ENCODE measurements at regions not wholly inside any gene's neighbourhood (a gene's known extent, or its start where the extent isn't known, plus 50 kb on each side); places are given as distances from the start of the nearest gene placed in this dataset.
"Not testable (repeated sequence)": the region's sequence is repeated elsewhere in the genome, so short reads cannot be mapped to it uniquely, and the experiment has no call there.

DNA sequence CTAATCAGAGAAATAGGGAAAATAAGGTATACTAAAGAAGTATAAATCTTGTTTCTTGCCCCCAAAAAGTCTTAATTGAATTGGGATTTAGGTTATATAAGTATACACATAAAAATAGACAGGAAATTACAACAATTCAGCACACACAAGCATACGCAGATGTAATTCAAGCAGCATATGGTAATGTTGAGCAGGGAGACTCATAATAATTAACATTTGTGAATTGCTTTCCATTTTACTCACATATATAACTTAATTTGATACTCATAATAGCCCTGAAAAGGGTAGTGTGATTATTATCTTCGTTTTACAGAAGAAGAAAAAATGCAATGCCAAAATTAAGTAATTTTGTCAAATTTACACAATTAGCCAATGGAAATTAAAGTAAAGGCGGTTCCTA lies 313.5 kb upstream of the ECI2 start:
- Histone ChIP-seq H3K27ac (no peak overlapping the region), H3K4me3 (no peak overlapping the region)

DNA sequence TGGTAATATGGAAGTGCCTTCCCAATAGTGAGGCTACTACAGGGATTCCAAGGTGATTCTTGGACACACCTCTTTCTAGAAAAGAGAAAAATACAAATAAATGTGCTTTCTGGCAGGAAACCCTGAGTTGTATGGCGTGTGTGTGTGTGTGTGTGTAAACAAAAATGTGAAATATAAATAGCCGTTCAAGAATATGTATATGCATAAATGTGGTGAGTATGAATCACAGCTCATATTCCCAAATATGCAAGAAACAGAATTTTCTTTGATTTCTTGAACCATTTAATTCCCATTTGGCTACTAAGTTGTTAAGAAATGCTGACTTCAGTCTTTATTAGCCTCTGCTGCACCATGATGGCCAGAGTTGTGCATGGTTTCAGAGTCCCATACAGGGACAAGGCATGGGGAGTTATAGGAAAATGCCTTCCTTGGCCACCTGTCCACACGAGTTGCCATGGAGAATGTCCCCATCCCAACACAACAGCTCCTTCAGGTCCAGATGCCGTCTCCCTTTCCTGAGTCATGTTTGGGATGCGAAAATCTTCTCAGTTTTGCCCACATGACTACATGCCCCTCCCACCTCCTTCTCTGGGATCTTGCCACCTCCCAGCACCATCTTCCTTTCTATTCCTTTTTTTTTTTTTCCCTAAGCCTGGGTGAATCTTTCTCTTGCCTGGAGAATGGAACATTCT lies 312.4 kb upstream of the ECI2 start:
- H3K27ac ChIP-seq = no peak overlapping the region
- no peak overlapping the region for H3K4me3 ChIP-seq

DNA sequence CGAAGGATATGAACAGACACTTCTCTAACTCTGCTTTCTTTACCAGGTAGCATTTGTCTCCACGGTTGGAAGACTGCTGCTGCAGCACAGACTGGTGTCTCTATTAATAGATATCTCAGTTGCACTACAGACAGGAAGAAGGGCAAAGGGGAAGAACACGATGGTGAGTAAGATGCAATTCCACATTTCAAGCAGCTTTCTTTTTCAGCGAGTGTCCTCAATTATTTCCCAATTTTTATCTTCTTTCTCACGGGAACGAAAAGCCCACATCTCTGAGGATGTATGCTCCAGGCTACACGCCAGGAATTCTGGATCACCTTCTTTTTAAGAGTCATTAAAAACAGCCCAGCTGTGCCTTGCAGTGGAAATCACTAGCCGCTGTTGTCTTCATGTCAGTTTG lies 311.6 kb upstream of the ECI2 start:
- no peak overlapping the region for H3K27ac ChIP-seq
- no peak overlapping the region for H3K4me3 ChIP-seq

DNA sequence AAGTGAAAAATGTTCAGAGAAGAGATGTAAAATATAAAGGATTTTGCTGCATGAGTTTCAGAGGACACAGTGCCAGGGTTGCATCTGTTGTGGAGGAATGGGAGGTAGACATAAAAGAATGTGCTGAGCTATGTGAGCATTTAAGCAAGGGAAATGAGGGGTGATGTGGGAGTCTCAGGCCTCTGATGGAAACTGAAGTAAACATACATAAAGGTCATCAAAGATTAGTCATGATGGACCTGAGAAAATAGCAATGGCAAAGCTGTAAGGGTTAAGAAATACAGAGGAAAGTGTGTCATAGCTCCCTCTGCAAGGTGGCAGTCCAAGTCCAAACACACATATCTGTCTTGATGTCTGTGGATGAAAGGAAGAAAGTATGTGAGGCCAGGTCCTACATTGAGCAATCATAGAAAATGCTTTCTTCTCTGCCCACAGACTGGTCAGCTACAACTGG lies 306.6 kb upstream of the ECI2 start:
- Histone ChIP-seq H3K4me3 (no peak overlapping the region), H3K27ac (no peak overlapping the region)

DNA sequence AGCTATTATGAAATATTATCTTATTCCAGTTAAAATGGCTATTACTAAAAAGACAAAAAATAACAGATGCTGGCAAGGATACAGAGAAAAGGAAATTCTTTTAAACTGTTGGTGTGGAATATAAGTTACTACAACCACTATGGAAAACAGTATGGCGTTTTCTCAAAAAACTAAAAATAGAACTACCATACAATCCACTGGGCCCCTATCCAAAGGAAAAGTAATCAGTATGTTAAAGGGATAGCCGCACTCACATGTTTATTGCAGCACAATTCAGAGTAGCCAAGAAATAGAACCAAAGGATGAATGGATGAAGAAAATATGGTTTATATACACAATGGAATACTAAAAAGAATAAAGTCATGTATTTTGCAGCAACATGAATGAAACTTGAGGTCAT lies 303.8 kb upstream of the ECI2 start:
- Histone ChIP-seq H3K27ac (no peak overlapping the region), H3K4me3 (no peak overlapping the region)

DNA sequence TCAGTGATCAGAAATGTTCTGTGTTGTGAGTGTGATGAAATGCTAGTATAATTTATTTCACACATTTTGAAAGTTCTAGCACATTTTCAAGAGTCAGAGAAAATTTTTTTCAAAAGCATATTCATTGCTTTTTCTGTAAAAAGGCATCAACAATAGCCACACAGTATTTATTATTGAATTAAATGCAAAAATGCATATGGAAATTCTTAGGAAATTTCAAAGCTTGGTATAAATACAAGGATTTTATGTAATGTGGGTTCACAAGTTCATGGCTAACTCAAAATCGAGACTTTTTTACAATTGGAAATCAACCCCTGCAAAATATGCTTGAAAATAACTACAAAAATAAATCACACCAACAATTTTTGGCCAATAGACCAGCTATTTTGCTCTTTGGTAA lies 302.0 kb upstream of the ECI2 start:
- H3K27ac ChIP-seq = no peak overlapping the region
- H3K4me3 ChIP-seq = no peak overlapping the region

DNA sequence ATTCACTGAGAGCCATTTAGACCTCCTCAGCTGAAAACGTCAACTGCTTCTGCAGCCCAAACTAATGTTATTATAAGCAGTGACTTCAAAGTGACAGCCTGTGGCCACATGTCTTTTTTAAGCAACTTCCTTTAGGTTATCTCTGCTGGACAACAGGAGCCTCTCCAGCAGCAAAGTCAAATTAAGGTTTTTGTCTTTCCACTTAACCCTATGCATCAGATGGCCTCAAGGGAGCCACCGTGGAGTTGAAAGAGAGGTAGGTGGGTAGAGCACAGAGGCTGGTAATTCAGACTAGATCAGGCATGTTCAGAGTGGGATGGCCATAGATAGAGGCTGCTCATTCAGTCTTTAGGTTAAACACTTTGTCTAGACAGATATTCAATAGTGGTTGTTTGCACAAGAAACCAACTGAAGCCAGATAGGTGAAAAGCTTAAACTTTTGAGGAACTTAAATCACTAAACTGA lies 300.6 kb upstream of the ECI2 start:
- Histone ChIP-seq H3K4me3 (no peak overlapping the region), H3K27ac (no peak overlapping the region)

DNA sequence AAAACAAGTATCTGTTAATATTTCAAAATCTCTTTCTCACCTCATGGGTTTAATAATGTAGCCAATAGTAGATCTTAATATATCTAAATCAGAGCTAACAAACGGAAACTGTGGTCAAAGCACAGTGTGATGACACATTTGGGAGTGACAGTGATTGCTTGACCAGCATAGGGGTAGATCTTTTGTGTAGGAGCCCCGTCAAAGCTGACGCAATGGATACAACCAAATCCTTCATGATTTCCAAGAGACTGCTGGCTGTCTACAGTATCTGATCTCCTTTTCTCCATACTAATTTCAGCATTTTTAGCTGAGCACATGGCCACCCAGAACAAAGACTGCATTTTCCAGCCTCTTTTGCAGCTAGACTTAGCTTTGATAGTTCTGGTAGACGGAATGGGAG lies 299.3 kb upstream of the ECI2 start:
- Histone ChIP-seq H3K4me3 (no peak overlapping the region), H3K27ac (no peak overlapping the region)

DNA sequence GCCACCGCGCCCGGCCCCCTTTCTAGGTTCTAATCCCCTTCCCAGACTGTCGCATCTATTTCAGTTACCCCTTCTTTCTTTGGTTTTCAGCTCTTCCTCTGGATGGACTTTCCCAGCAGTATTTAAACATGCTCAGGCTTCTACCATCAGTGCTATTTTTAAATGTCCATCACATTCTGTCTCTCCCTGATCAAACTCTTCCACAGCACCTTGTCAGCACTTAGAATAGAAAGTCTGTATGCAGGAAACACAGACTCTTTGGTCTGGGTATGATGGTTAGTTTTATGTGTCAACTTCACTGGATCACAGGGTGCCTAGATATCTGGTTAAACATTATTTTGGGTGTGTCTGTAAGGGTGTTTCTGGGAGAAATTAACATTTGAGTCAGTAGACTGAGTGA lies 297.8 kb upstream of the ECI2 start:
- no peak overlapping the region for H3K27ac ChIP-seq

DNA sequence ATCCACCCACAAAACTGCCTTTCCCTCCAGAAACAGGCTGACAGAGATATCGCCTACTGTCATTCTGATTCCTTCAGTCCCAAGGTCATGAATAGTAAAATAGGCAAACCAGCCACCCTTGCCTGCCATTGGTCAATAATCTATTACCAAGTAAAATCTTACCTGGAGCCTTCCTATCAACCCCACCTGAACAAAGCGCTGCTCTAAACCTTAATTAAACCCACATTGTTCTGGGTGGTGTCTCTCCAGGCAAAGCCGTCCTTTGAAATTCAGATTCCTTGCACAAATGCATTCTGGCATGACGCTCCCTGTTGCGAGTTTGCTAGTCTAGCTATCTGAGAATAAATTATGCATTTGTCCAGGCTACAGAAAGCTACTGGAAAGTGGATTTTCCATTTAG lies 291.6 kb upstream of the ECI2 start:
- Histone ChIP-seq H3K4me3 (no peak overlapping the region), H3K27ac (no peak overlapping the region)

More for the DNA sequence above, 297.8 kb upstream of the ECI2 start:
- H3K4me3 ChIP-seq = no peak overlapping the region

DNA sequence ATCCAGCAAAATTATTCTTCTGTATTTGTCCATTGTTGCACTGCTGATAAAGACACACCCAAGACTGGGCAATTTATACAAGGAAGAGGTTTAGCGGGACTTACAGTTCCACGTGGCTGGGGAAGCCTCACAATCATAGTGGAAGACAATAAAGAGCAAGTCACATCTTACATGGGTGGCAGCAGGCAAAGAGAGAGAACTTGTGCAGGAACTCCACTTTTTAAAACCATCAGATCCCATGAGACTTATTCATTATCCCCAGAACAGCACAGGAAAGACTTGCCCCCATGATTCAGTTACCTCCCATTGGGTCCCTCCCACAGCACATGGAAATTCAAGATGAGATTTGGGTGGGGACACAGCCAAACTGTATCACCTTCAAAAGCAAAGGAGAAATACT lies 286.5 kb upstream of the ECI2 start:
- H3K27ac ChIP-seq = no peak overlapping the region
- H3K4me3 ChIP-seq = no peak overlapping the region

DNA sequence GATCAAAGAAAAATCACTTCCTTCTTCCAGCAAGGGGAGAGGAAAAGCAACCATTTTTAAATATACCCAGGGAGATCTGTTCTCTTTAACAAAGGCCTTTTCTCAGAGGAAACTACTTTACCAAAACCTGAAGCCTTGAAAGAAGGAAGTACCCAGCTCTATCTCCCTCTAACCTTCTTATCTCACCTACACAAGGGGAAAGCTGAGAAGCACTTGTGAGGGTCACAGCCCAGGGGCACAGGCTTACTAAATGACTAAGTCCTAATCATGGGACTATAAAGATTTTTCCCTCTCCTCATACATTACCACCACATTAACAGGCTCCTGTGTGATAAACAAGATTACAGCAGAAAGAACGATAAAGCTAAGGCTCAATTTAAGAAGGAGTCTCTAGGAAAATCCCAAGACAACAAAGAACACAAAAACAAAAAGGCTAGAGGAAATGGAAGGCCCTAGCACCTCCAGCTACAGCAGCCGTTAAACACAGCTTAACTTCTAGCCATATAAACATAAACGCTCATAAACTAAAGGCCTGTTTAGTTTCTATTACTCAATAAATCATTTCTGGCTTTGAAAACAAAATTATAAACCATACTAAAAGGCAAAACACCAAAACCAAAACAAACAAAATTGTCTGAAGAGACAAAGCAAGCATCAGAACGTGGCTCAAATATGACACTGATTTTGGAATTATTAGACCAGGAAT lies 284.9 kb upstream of the ECI2 start:
- no peak overlapping the region for H3K4me3 ChIP-seq
- no peak overlapping the region for H3K27ac ChIP-seq

DNA sequence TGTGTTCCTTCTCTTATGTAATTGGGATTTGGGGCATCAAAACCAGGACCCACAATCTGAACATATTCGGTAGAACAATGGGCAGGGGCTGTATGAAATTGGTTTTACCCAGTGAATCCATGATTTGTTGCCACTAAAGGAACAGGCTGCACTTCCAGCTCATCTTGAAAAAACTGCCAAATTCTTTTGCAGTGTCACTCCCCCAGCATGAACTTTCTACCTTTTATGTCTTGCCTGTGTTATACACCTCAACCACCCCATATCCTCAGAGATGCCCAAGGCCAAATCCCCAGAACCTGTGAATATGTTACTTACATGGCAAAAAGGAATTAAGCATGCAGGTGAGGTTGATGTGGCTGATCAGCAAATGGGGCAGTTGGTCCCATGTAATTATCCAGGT lies 280.2 kb upstream of the ECI2 start:
- Histone ChIP-seq H3K4me3 (no peak overlapping the region), H3K27ac (no peak overlapping the region)

DNA sequence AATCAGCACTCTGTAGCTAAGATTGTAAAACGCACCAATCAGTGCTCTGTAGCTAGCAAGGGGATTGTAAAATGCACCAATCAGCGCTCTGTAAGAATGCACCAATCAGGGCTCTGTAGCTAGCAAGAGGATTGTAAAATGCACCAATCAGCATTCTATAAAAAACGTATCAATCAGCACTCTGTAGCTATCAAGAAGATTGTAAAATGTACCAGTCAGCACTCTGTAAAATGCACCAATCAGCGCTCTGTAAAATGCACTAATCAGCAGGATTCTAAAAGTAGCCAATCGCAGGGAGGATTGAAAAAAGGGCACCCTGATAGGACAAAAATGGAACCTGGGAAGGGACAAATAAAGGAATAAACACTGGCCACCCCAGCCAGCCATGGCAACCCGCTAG lies 278.7 kb upstream of the ECI2 start:
- not testable (repeated sequence) for H3K4me3 ChIP-seq, H3K27ac ChIP-seq

DNA sequence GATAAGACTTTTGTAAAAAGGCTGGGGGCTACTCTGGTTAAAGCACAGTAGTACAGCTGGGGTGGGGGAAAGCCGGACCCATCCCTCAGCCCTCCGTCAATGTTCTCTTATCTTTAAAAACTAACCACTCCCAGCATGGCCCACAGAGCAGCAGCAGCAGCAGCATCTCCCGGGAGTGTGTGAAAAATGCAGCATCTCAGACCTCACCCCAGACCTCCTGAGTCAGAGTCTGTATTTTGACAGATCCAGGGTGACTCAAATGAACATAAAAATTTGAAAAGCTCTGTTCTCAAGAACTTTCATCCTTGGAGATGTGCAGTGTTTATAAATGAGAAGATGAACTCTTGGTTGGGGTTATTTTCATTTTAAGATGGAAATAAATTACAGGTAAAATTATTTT lies 277.7 kb upstream of the ECI2 start:
- H3K4me3 ChIP-seq = no peak overlapping the region
- H3K27ac ChIP-seq = peak overlapping the region in 2 of 21 experiments; percentile 17 to 38

DNA sequence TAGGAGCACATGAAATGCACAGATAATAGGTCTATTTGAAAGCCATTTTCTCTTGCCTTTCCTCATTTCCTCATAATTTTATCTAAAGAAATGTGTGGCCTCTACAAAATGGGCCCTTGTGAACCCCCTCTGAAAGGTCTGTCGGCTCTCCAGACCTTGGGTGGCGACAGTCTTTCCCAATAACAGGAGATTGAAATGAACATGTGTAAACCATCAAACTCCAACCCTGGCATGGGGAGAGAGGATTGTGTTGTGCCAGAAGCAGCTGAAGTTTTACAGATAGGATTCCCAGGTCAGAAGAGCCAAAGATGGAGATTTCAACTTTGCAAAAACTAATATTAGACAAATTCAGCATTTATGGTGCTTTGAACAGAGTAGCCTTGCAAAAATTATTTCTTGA lies 277.1 kb upstream of the ECI2 start:
- Histone ChIP-seq H3K27ac (peak overlapping the region in 2 of 21 experiments; percentile 11 to 26), H3K4me3 (no peak overlapping the region)

DNA sequence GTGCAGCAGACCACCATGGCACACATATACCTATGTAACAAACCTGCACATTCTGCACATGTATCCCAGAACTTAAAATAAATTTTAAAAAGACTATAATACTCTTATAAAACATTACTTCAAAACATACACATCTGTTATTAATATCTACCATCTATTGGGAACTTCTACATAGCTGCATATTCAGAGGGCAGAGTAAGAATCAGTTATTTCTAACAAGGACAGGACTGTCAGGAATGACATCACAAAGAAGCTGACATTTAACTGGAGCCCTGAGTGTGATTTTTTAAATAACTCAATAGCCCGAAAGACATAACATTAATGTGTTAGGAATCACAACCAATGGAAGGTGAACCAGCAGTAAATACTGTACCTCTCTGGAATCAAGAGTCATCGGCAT lies 276.7 kb upstream of the ECI2 start:
- Histone ChIP-seq H3K4me3 (no peak overlapping the region), H3K27ac (peak overlapping the region in 2 of 21 experiments; percentile 11 to 26)

DNA sequence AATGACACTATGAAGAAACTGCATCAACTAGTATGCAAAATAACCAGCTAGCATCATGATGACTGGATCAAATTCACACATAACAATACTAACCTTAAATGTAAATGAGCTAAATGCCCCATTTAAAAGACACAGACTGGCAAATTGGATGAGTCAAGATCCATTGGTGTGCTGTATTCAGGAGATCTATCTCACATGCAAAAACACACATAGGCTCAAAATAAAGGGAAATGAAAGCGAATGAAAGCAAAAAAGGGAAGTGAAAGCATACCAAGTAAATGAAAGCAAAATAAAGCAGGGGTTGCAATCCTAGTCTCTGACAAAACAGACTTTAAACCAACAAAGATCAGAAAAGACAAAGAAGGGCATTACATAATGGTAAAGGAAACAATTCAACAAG lies 272.3 kb upstream of the ECI2 start:
- H3K4me3 ChIP-seq, H3K27ac ChIP-seq: not testable (repeated sequence)

DNA sequence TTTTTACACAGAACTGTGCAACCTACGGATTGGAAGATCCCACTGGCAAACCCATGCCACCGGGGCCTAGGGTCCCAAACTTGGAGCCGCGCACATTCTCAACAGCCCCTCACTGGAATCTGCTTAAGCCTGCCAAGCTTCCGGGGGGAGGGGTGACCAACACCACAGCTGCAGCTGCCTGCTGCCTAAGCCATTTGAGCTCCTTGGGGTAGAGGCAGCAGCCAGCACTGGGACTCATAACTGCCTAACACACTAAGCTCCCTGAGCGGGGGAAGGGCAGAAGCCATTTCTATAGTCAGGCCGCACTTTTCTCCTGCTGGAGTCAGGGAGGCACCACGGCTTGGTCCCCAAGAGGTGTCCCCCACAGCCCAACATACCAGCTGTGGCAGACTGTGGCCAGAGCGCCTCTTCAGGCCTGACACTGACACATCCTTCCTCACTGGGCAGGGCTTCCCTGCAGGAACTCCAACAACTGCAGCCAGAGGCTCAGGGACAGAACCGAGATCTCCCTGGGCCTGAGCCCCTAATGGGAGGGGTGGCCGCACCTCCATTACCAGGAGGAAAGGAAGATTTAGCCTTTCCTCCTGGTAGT lies 270.3 kb upstream of the ECI2 start:
- Histone ChIP-seq H3K4me3 (no peak overlapping the region), H3K27ac (no peak overlapping the region)

DNA sequence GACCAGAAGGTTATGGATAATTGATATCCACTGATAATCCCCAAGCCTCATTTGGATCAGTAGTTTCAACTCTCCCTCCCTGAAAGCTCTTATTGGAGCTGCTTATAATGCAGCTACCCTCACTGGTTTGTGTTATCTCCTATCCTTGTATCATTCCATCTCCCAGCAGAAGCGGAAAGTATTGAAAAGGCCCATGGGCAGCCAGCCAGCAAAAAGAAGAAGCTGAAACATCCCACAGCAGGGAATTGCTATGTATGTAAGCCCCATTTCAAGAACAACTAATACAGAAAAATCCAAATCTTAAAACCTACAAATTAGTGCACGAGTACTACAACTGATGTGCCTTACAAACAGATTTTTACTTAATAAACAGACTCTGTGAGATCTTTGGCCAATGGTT lies 269.0 kb upstream of the ECI2 start:
- H3K27ac ChIP-seq = no peak overlapping the region
- H3K4me3 ChIP-seq = no peak overlapping the region

DNA sequence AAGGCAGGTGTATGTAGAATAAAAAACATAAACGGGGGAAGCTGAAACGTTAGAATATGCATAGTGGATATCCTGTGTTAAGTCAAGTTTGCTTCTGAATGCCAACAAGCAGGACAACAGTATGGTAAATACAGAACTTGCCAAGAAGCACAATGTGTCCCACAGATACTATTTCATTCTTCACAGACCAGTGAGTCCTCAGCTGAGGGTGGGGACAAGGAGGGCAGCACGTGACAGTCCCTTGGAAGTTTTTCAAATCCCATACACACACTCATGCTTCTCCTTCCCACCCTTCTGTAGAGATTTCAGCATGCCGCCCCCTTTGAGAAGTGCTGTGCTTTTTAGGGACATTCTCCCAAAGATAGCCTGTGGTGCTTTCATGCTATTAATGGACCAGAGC lies 268.5 kb upstream of the ECI2 start:
- no peak overlapping the region for H3K27ac ChIP-seq
- no peak overlapping the region for H3K4me3 ChIP-seq

All from skin epidermis (tissue), 12 donors.